SK-N-MC (cell line): ENCODE measurements at regions not wholly inside any gene's neighbourhood (a gene's known extent, or its start where the extent isn't known, plus 50 kb on each side); places are given as distances from the start of the nearest gene placed in this dataset.
"Not testable (repeated sequence)": the region's sequence is repeated elsewhere in the genome, so short reads cannot be mapped to it uniquely, and the experiment has no call there.

Experiments used
- DNase-seq: peaks from one replicate; pipeline ENCODE4 v3.0.0-alpha.2; 2011; ENCODE audit warnings: low read depth, low spot score
- H3K27ac ChIP-seq: fragments of 200-600 bp; sonication (generic); 2 replicates; pipeline ENCODE4 v1.5.1; 2016; ENCODE audit warnings: mixed run types
- H3K36me3 ChIP-seq: fragments of 200-600 bp; sonication (generic); 2 replicates; pipeline ENCODE4 v1.6.1; 2017; ENCODE audit warnings: antibody characterized with exemption, low read length, mixed read lengths; ENCODE audit not compliant: insufficient read depth
- H3K4me3 ChIP-seq: fragments of 200-600 bp; sonication (generic); 2 replicates; pipeline ENCODE4 v1.5.1; 2016
- H3K9ac ChIP-seq: fragments of 200-600 bp; sonication (generic); 2 replicates; pipeline ENCODE4 v1.8.0; 2017; ENCODE audit warnings: mixed run types, mixed read lengths; ENCODE audit not compliant: insufficient read length
- H3K9me3 ChIP-seq: fragments of 200-600 bp; sonication (generic); 2 replicates; pipeline ENCODE4 v1.6.1; 2017; ENCODE audit warnings: low read depth, mild to moderate bottlenecking, antibody characterized with exemption, low read length, moderate library complexity, mixed read lengths

GRCh38 chr1:146536028-146536427 is 307.2 kb upstream of the NOTCH2NLA start:
- H3K9ac ChIP-seq, DNase-seq, H3K27ac ChIP-seq, H3K9me3 ChIP-seq, H3K36me3 ChIP-seq, H3K4me3 ChIP-seq: not testable (repeated sequence)

GRCh38 chr1:146535575-146535974 is 306.8 kb upstream of the NOTCH2NLA start:
- not testable (repeated sequence) for H3K27ac ChIP-seq, H3K9me3 ChIP-seq, H3K9ac ChIP-seq, H3K36me3 ChIP-seq, DNase-seq, H3K4me3 ChIP-seq

- H3K9ac ChIP-seq, H3K27ac ChIP-seq, H3K36me3 ChIP-seq, H3K9me3 ChIP-seq, H3K4me3 ChIP-seq, DNase-seq: not testable (repeated sequence)
Observed at GRCh38 chr1:146530958-146531357, 302.1 kb upstream of the NOTCH2NLA start.

- H3K9ac ChIP-seq, H3K27ac ChIP-seq, H3K9me3 ChIP-seq, H3K4me3 ChIP-seq, H3K36me3 ChIP-seq, DNase-seq: not testable (repeated sequence)
Observed at GRCh38 chr1:146522812-146523211, 294.0 kb upstream of the NOTCH2NLA start.

- H3K4me3 ChIP-seq, H3K9me3 ChIP-seq, H3K9ac ChIP-seq, H3K36me3 ChIP-seq, DNase-seq, H3K27ac ChIP-seq: not testable (repeated sequence)
Observed at GRCh38 chr1:146522345-146522744, 293.5 kb upstream of the NOTCH2NLA start.

GRCh38 chr1:146521804-146522203 is 293.0 kb upstream of the NOTCH2NLA start:
- not testable (repeated sequence) for H3K4me3 ChIP-seq, H3K36me3 ChIP-seq, H3K9me3 ChIP-seq, DNase-seq, H3K9ac ChIP-seq, H3K27ac ChIP-seq

GRCh38 chr1:146513754-146514153 is 284.9 kb upstream of the NOTCH2NLA start:
- not testable (repeated sequence) for H3K9me3 ChIP-seq, H3K36me3 ChIP-seq, DNase-seq, H3K4me3 ChIP-seq, H3K27ac ChIP-seq, H3K9ac ChIP-seq

- not testable (repeated sequence) for H3K27ac ChIP-seq, H3K9ac ChIP-seq, H3K9me3 ChIP-seq, H3K4me3 ChIP-seq, DNase-seq, H3K36me3 ChIP-seq
Observed at GRCh38 chr1:146511047-146511777, 282.4 kb upstream of the NOTCH2NLA start.

- DNase-seq, H3K9me3 ChIP-seq, H3K9ac ChIP-seq, H3K36me3 ChIP-seq, H3K4me3 ChIP-seq, H3K27ac ChIP-seq: not testable (repeated sequence)
Observed at GRCh38 chr1:146510248-146510983, 281.6 kb upstream of the NOTCH2NLA start.

GRCh38 chr1:146504121-146504520 is 275.3 kb upstream of the NOTCH2NLA start:
- H3K9ac ChIP-seq, H3K9me3 ChIP-seq, H3K27ac ChIP-seq, DNase-seq, H3K4me3 ChIP-seq, H3K36me3 ChIP-seq: not testable (repeated sequence)

- DNase-seq, H3K27ac ChIP-seq, H3K9me3 ChIP-seq, H3K36me3 ChIP-seq, H3K9ac ChIP-seq, H3K4me3 ChIP-seq: not testable (repeated sequence)
Observed at GRCh38 chr1:146487555-146487954, 258.7 kb upstream of the NOTCH2NLA start.

GRCh38 chr1:146487155-146487554 is 258.3 kb upstream of the NOTCH2NLA start:
- not testable (repeated sequence) for H3K27ac ChIP-seq, H3K36me3 ChIP-seq, H3K4me3 ChIP-seq, H3K9ac ChIP-seq, H3K9me3 ChIP-seq, DNase-seq

- not testable (repeated sequence) for H3K9me3 ChIP-seq, H3K9ac ChIP-seq, H3K27ac ChIP-seq, H3K4me3 ChIP-seq, H3K36me3 ChIP-seq, DNase-seq
Observed at GRCh38 chr1:146486300-146487014, 257.6 kb upstream of the NOTCH2NLA start.

GRCh38 chr1:146484195-146484594 is 255.4 kb upstream of the NOTCH2NLA start:
- H3K27ac ChIP-seq = not testable (repeated sequence)

More at GRCh38 chr1:146484195-146484594, 255.4 kb upstream of the NOTCH2NLA start:
- not testable (repeated sequence) for DNase-seq, H3K36me3 ChIP-seq, H3K9ac ChIP-seq, H3K9me3 ChIP-seq, H3K4me3 ChIP-seq
